Testis (tissue), 2 donors: ENCODE measurements at regions not wholly inside any gene's neighbourhood (a gene's known extent, or its start where the extent isn't known, plus 50 kb on each side); places are given as distances from the start of the nearest gene placed in this dataset.
"Not testable (repeated sequence)": the region's sequence is repeated elsewhere in the genome, so short reads cannot be mapped to it uniquely, and the experiment has no call there.

Experiments
- DNase-seq: peaks from one replicate; pipeline ENCODE4 v3.0.0-alpha.2; 2019
- H3K27ac ChIP-seq, 2 donors: fragments of 200-600 bp; sonication (generic); one replicate each; pipeline ENCODE4 v1.5.1; 2019
- H3K27me3 ChIP-seq: fragments of 200-600 bp; sonication (generic); one replicate; pipeline ENCODE4 v1.5.1; 2019
- H3K36me3 ChIP-seq: fragments of 200-600 bp; sonication (generic); one replicate; pipeline ENCODE4 v1.5.1; 2017; ENCODE audit warnings: low read depth; ENCODE audit errors: missing control alignments
- H3K4me1 ChIP-seq: fragments of 200-600 bp; sonication (generic); one replicate; pipeline ENCODE4 v1.5.1; 2019
- H3K4me3 ChIP-seq, 2 donors: fragments of 200-600 bp; sonication (generic); one replicate each; pipeline ENCODE4 v1.5.1; 2017 to 2019
- H3K9me3 ChIP-seq: fragments of 200-600 bp; sonication (generic); one replicate; pipeline ENCODE4 v1.5.1; 2017
- CTCF ChIP-seq, 3 experiments: fragments of 450-650 bp in 2 of 3; fragments of 200-600 bp in 1 of 3; sonication (generic) in 1 of 3; IDR thresholded peaks; one replicate each; pipeline ENCODE4 v1.5.1; 2016 to 2019; ENCODE audit warnings: antibody characterized with exemption in 3 of 3, mild to moderate bottlenecking in 2 of 3, moderate library complexity in 1 of 3
- POLR2A ChIP-seq: fragments of 450-650 bp; IDR thresholded peaks from one replicate; pipeline ENCODE4 v1.6.1; 2017; ENCODE audit warnings: antibody characterized with exemption, mild to moderate bottlenecking, moderate library complexity
- WGBS, 2 donors: methylation state at CpG; one replicate each; pipeline ENCODE4 v1.1.5; 2018; 5-methylcytosine and 5-hydroxymethylcytosine counted together
- intact Hi-C: fragments of 100-400 bp; cut with DNase I; formaldehyde crosslinking; loops from one replicate; pipeline ENCODE4 v1.15.1; 2023; ENCODE audit warnings: low total_unique reads

DNA sequence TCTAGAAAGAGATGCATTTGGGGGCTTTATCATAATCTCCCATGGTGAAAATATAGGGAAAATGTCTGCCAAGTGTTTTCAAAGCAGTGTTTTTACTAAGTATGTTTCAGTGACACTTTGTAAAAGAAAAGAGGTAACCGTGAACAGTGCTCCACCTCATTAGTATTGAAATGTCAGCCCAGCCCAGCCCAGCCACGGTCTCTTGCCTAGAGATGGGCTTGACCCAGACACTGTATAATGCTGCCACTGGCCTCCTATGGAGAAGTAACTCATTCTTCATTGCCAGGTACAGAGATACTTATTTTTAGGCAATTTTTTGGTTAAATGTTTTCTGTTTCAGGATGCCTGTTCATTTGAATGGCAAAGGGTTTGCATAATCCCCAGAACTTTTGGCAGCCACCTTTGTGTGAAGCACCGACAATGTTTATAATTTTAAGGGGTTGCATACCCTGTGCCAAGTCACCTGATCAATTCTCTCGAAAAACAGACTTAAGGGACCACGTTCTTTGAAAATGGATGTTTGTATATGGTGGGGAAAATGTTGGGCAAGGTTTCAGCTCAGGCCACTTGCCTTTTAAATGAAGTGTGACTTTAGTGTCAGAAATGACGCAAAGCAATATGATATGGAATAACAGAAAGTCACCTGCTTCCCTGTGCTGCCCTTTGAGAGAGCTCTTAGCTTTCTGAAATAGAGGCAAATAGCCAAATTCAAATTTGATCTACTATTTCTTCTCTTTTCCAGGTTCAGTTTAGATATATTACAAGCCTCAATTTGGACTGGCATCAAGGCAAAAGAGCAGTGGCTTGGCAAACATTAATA, 314.5 kb upstream of the RGPD4 start:
- WGBS, 2 donors, result 85% methylated on average over 6 of the region's 6 CpGs
- no peaks in the 10 kb centered on the region for H3K4me1 ChIP-seq
- no peaks in the 10 kb centered on the region for H3K36me3 ChIP-seq
- H3K9me3 ChIP-seq, result no peaks in the 10 kb centered on the region
- intact Hi-C loops, result no loop called here
- DNase-seq, result no peak
- H3K27ac ChIP-seq, result no peak overlapping the region
- no peak for TF ChIP-seq CTCF (IDR thresholded peaks at IDR 0.05)
- TF ChIP-seq POLR2A, result no peak
- H3K27me3 ChIP-seq, result no peaks in the 10 kb centered on the region
- H3K4me3 ChIP-seq, result no peak overlapping the region

- no peaks in the 10 kb centered on the region for H3K36me3 ChIP-seq
- no peak overlapping the region for H3K4me3 ChIP-seq
- H3K4me1 ChIP-seq, result no peaks in the 10 kb centered on the region
- H3K9me3 ChIP-seq, result no peaks in the 10 kb centered on the region
- 54 to 61% methylated on average over 1 of the region's 1 CpG for WGBS, 2 donors
- no peak overlapping the region for H3K27ac ChIP-seq
- no peak for DNase-seq
- TF ChIP-seq CTCF (IDR thresholded peaks at IDR 0.05) (no peak), POLR2A (no peak)
- H3K27me3 ChIP-seq, result no peaks in the 10 kb centered on the region
- intact Hi-C loops, result no loop called here
Observed at GRCh38 chr2:107525406-107525805, 301.3 kb upstream of the RGPD4 start.

DNA sequence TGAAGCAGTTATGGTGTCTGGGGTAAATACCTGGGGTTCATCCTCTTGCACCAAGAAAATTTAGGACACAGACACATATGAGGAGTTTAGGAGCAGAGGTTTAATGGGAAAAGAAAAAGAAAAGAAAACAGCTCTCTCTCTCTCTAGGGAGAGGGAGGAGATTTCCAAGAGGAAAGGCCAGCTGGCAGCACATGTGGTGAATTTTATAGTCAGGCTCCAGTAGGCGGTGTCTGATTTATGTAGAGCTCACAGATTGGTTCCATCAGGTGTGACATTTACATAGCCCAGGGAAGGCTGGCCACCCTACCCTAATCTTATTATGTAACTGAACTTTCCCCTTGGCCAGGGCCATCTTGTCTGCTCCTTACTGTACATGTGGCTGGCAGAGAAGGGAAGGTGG, 297.5 kb upstream of the RGPD4 start:
- Histone ChIP-seq H3K4me3 (no peak overlapping the region), H3K9me3 (no peaks in the 10 kb centered on the region), H3K36me3 (no peaks in the 10 kb centered on the region), H3K27me3 (no peaks in the 10 kb centered on the region), H3K4me1 (no peaks in the 10 kb centered on the region), H3K27ac (no peak overlapping the region)
- no peak for TF ChIP-seq CTCF (IDR thresholded peaks at IDR 0.05)
- DNase-seq, result peak; percentile 45
- intact Hi-C loops, result no loop called here
- 46 to 48% methylated on average over 1 of the region's 1 CpG for WGBS, 2 donors

- H3K9me3 ChIP-seq, result no peaks in the 10 kb centered on the region
- 84 to 88% methylated on average over 1 of the region's 1 CpG for whole genome bisulfite sequencing, 2 donors
- H3K27me3 ChIP-seq, result no peaks in the 10 kb centered on the region
- TF ChIP-seq CTCF (IDR thresholded peaks at IDR 0.05), result no peak
- no peak for TF ChIP-seq POLR2A
- intact Hi-C loops, result no loop called here
- H3K4me1 ChIP-seq, result no peaks in the 10 kb centered on the region
- H3K27ac ChIP-seq, result no peak overlapping the region
- no peak overlapping the region for H3K4me3 ChIP-seq
- DNase-seq, result no peak
- no peaks in the 10 kb centered on the region for H3K36me3 ChIP-seq
Observed at GRCh38 chr2:107530046-107530445, 296.6 kb upstream of the RGPD4 start.

- no peak overlapping the region for H3K27ac ChIP-seq
Observed at GRCh38 chr2:107534926-107535325, 291.8 kb upstream of the RGPD4 start.

DNA sequence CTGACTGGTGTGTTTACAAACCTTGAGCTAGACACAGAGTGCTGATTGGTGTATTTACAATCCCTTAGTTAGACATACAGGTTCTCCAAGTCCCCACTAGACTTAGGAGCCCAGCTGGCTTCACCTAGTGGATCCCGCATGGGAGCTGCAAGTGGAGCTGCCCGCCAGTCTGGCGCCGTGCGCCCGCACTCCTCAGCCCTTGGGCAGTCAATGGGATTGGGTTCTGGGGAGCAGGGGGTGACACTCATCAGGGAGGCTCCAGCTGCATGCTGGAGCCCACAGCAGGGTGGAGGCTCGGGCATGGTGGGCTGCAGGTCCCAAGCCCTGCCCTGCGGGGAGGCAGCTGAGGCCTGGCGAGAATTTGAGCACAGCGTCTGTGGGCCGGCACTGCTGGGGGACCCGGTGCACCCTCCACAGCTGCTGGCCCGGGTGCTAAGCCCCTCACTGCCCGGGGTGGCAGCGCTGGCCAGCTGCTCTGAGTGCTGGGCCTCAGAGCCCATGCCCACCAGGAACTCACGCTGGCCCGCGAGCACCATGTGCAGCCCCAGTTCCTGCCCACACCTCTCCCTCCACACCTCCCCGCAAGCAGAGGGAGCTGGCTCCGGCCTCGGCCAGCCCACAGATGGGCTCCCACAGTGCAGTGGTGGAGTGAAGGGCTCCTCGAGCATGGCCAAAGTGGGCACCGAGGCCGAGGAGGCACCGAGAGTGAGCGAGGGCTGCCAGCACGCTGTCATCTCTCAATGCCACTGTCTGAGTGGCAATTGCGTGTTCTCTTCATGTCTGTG, 290.6 kb upstream of the RGPD4 start:
- H3K36me3 ChIP-seq, H3K9me3 ChIP-seq, H3K4me3 ChIP-seq, H3K4me1 ChIP-seq, DNase-seq, intact Hi-C loops, H3K27me3 ChIP-seq, H3K27ac ChIP-seq: not testable (repeated sequence)
- 88 to 91% methylated on average over 15 to 28 of the region's 28 CpGs for WGBS, 2 donors

More at GRCh38 chr2:107534926-107535325, 291.8 kb upstream of the RGPD4 start:
- Histone ChIP-seq H3K4me1 (no peaks in the 10 kb centered on the region), H3K27me3 (no peaks in the 10 kb centered on the region), H3K36me3 (no peaks in the 10 kb centered on the region), H3K4me3 (no peak overlapping the region), H3K9me3 (no peaks in the 10 kb centered on the region)
- TF ChIP-seq CTCF (IDR thresholded peaks at IDR 0.05) (no peak), POLR2A (no peak)
- WGBS, 2 donors, result 80 to 83% methylated on average over 9 of the region's 9 CpGs
- no peak for DNase-seq
- intact Hi-C loops, result no loop called here
